Endothelial cell (in vitro differentiated cells): ENCODE measurements at regions not wholly inside any gene's neighbourhood (a gene's known extent, or its start where the extent isn't known, plus 50 kb on each side); places are given as distances from the start of the nearest gene placed in this dataset.

Experiments
- DNase-seq: peaks from one replicate; pipeline ENCODE4 v3.0.0; 2021; ENCODE audit warnings: low spot score
- H3K27ac Mint-ChIP-seq: one replicate; pipeline ENCODE4 v1.8.0; 2021; ENCODE audit warnings: mixed read lengths, inconsistent platforms; ENCODE audit not compliant: unreplicated experiment
- H3K27me3 Mint-ChIP-seq: one replicate; pipeline ENCODE4 v1.8.0; 2021; ENCODE audit warnings: mild to moderate bottlenecking, moderate library complexity, mixed read lengths, inconsistent platforms; ENCODE audit not compliant: unreplicated experiment
- H3K36me3 Mint-ChIP-seq: one replicate; pipeline ENCODE4 v1.8.0; 2021; ENCODE audit warnings: mild to moderate bottlenecking, low read depth, mixed read lengths, inconsistent platforms; ENCODE audit not compliant: unreplicated experiment
- H3K4me1 Mint-ChIP-seq: one replicate; pipeline ENCODE4 v1.8.0; 2021; ENCODE audit warnings: mild to moderate bottlenecking, mixed read lengths, inconsistent platforms; ENCODE audit not compliant: unreplicated experiment
- H3K4me3 Mint-ChIP-seq: one replicate; pipeline ENCODE4 v1.8.0; 2021; ENCODE audit warnings: mild to moderate bottlenecking, mixed read lengths, inconsistent platforms; ENCODE audit not compliant: unreplicated experiment
- H3K9me3 Mint-ChIP-seq: one replicate; pipeline ENCODE4 v1.8.0; 2021; ENCODE audit warnings: mixed read lengths, inconsistent platforms; ENCODE audit not compliant: unreplicated experiment
- CTCF ChIP-seq: fragments of 200-600 bp; sonication (generic); IDR thresholded peaks from one replicate; pipeline ENCODE4 v1.5.0; 2021; ENCODE audit warnings: antibody characterized with exemption; ENCODE audit not compliant: unreplicated experiment

- Mint-ChIP-seq H3K4me1 (no peaks in the 10 kb centered on the region), H3K27ac (no peak overlapping the region), H3K9me3 (no peaks in the 10 kb centered on the region), H3K27me3 (no peaks in the 10 kb centered on the region), H3K4me3 (no peak overlapping the region), H3K36me3 (no peaks in the 10 kb centered on the region)
- no peak for TF ChIP-seq CTCF
- DNase-seq, result no peak
Measured at GRCh38 chr12:90017316-90017715, 308.7 kb upstream of the ATP2B1 start.

GRCh38 chr12:90015228-90015627 lies 306.6 kb upstream of the ATP2B1 start:
- H3K9me3 Mint-ChIP-seq, result no peaks in the 10 kb centered on the region
- no peaks in the 10 kb centered on the region for H3K27me3 Mint-ChIP-seq
- DNase-seq, result no peak
- no peak for TF ChIP-seq CTCF
- H3K4me3 Mint-ChIP-seq, result no peak overlapping the region
- H3K27ac Mint-ChIP-seq, result no peak overlapping the region
- H3K4me1 Mint-ChIP-seq, result no peaks in the 10 kb centered on the region
- no peaks in the 10 kb centered on the region for H3K36me3 Mint-ChIP-seq

- no peak overlapping the region for H3K27ac Mint-ChIP-seq
Measured at GRCh38 chr12:90013409-90013808, 304.8 kb upstream of the ATP2B1 start.

GRCh38 chr12:90010089-90010488 lies 301.5 kb upstream of the ATP2B1 start:
- TF ChIP-seq CTCF, result no peak
- Mint-ChIP-seq H3K4me1 (no peaks in the 10 kb centered on the region), H3K27ac (no peak overlapping the region), H3K9me3 (no peaks in the 10 kb centered on the region), H3K36me3 (no peaks in the 10 kb centered on the region), H3K4me3 (no peak overlapping the region), H3K27me3 (no peaks in the 10 kb centered on the region)
- DNase-seq, result no peak

More at GRCh38 chr12:90013409-90013808, 304.8 kb upstream of the ATP2B1 start:
- Mint-ChIP-seq H3K27me3 (no peaks in the 10 kb centered on the region), H3K36me3 (no peaks in the 10 kb centered on the region), H3K9me3 (no peaks in the 10 kb centered on the region), H3K4me3 (no peak overlapping the region), H3K4me1 (no peaks in the 10 kb centered on the region)
- no peak for TF ChIP-seq CTCF
- no peak for DNase-seq

GRCh38 chr12:90008277-90008676 lies 299.6 kb upstream of the ATP2B1 start:
- H3K4me1 Mint-ChIP-seq, result no peaks in the 10 kb centered on the region
- H3K36me3 Mint-ChIP-seq, result no peaks in the 10 kb centered on the region
- no peaks in the 10 kb centered on the region for H3K27me3 Mint-ChIP-seq
- H3K27ac Mint-ChIP-seq, result no peak overlapping the region
- no peak for TF ChIP-seq CTCF
- H3K4me3 Mint-ChIP-seq, result no peak overlapping the region
- H3K9me3 Mint-ChIP-seq, result no peaks in the 10 kb centered on the region
- DNase-seq, result no peak
